ENCODE measurements at regions not wholly inside any gene's neighbourhood (a gene's known extent, or its start where the extent isn't known, plus 50 kb on each side); places are given as distances from the start of the nearest gene placed in this dataset.

DNA sequence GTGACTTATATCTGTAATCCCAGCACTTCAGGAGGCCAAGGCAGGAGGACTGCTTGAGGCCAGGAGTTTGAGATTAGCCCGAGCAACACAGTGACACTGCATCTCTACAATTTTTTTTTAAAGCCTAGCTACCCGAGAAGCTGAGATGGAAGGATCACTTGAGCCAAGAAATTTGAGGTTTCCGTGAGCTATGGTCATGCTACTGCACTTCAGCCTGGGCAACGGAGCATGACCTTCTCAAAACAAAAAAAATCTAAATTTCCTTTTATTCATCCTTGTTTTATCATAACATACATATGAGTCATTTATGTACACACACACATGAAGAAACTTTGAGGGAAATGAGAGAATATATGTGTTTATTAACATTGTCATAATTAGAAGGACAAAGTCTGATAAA, 277.5 kb upstream of the MAGI2 start:
- Histone ChIP-seq H3K36me3 (no peaks in the 10 kb centered on the region), H3K4me1 (no peaks in the 10 kb centered on the region), H3K4me3 (no peak overlapping the region), H3K27ac (no peak overlapping the region), H3K27me3 (no peaks in the 10 kb centered on the region), H3K9me3 (peaks cover 0 to 29% of the 10 kb centered on the region in 2 donors)
- TF ChIP-seq, protein P1, sequence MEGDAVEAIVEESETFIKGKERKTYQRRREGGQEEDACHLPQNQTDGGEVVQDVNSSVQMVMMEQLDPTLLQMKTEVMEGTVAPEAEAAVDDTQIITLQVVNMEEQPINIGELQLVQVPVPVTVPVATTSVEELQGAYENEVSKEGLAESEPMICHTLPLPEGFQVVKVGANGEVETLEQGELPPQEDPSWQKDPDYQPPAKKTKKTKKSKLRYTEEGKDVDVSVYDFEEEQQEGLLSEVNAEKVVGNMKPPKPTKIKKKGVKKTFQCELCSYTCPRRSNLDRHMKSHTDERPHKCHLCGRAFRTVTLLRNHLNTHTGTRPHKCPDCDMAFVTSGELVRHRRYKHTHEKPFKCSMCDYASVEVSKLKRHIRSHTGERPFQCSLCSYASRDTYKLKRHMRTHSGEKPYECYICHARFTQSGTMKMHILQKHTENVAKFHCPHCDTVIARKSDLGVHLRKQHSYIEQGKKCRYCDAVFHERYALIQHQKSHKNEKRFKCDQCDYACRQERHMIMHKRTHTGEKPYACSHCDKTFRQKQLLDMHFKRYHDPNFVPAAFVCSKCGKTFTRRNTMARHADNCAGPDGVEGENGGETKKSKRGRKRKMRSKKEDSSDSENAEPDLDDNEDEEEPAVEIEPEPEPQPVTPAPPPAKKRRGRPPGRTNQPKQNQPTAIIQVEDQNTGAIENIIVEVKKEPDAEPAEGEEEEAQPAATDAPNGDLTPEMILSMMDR (IDR thresholded peaks at IDR 0.05): no peak
- no peak for DNase-seq (ENCODE audit: low spot score)

DNA sequence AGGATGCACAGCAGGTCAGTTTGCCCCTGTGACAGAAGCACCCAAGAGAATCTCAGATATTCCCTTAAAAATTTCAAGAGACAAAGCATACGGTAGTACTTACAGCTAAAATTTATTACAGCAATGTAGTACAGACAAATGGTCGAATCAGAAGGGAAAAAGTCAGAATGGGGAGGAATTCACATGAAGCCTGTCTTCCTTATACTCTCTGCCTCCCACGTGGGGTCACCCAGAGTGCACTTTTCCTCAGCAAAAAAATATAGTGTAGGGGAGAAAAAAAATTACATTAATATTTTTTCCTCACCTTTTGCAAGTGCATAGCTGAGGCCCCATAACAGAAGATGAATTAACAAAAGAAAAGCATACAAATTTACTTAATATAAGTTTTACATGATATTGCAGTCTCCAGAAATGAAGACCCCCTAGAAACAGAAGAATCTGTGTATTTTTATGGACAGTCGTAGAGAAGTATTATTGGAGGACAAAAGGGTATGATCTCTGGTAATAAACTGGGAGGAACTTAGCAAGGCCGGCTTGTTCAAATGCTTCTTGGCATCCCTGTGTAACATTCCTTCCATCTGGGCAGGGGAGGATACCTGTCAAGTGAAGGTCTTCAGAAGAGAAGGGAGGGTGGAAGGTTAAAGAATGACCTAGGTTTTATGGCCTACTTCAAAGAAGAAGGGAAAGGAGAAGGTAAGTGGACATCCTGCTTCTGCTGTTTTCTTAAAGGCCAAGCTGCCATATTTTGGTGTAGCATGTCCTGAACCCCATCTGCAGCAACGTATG, 270.6 kb upstream of the MAGI2 start:
- TF ChIP-seq, protein P1 (IDR thresholded peaks at IDR 0.05): no peak
- H3K36me3 ChIP-seq: no peaks in the 10 kb centered on the region
- H3K4me1 ChIP-seq: no peaks in the 10 kb centered on the region
- no peak overlapping the region for H3K4me3 ChIP-seq
- no peak overlapping the region for H3K27ac ChIP-seq
- H3K27me3 ChIP-seq: no peaks in the 10 kb centered on the region
- no peak for DNase-seq (ENCODE audit: low spot score)
- H3K9me3 ChIP-seq: no peaks in the 10 kb centered on the region

DNA sequence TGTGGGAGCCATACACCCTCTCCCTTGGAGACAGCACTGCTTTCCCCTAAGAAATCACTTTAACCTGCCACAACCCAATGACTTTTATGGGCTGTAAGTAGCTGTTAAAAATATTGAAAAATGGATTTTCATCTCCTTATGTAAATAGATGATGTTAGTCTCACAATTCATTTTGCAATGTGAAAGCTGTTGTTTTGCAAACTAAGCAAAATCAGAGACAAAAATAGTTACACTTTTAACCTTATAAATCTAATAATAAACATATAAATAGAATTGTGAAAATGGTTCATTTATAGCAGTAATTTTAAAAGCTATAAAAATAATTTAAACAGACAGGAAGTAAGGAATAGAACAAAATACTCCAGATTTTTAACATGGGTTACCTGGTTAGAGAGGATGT, 268.8 kb upstream of the MAGI2 start:
- TF ChIP-seq, protein P1 (IDR thresholded peaks at IDR 0.05): no peak
- Histone ChIP-seq H3K4me1 (no peaks in the 10 kb centered on the region), H3K9me3 (no peaks in the 10 kb centered on the region), H3K4me3 (no peak overlapping the region), H3K27ac (no peak overlapping the region), H3K27me3 (no peaks in the 10 kb centered on the region), H3K36me3 (no peaks in the 10 kb centered on the region)
- DNase-seq (ENCODE audit: low spot score): no peak

- TF ChIP-seq, protein P1 (IDR thresholded peaks at IDR 0.05): no peak
- H3K27ac ChIP-seq: no peak overlapping the region
- H3K9me3 ChIP-seq: no peaks in the 10 kb centered on the region
- no peak overlapping the region for H3K4me3 ChIP-seq
- no peaks in the 10 kb centered on the region for H3K36me3 ChIP-seq
- no peak for DNase-seq (ENCODE audit: low spot score)
- no peaks in the 10 kb centered on the region for H3K4me1 ChIP-seq
- H3K27me3 ChIP-seq: no peaks in the 10 kb centered on the region
Measured at GRCh38 chr7:79719216-79719615, 265.7 kb upstream of the MAGI2 start.

- no peaks in the 10 kb centered on the region for H3K27me3 ChIP-seq
- TF ChIP-seq, protein P1 (IDR thresholded peaks at IDR 0.05): no peak
- no peaks in the 10 kb centered on the region for H3K4me1 ChIP-seq
Measured at GRCh38 chr7:79716329-79716728, 262.9 kb upstream of the MAGI2 start.

DNA sequence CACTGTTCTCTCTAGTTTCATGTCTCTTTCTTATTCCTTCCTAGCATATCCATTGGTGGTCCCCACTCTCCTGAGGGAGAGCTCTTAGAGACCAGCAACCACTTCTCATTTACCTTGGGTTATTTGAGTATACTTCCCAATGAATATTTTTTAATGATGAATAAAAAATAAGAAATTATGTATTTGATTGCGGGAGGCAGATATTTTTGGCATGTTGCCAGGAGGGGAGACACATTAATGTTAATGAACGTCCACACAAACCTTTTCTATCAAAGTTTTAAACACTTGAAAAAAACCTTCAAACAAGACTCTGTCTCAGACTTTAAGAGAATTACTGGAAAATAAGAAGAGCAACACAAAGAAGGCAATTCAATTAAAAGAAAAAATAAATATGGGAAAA, 260.6 kb upstream of the MAGI2 start:
- DNase-seq (ENCODE audit: low spot score): no peak
- H3K27ac ChIP-seq: no peak overlapping the region
- no peaks in the 10 kb centered on the region for H3K9me3 ChIP-seq
- no peaks in the 10 kb centered on the region for H3K27me3 ChIP-seq
- TF ChIP-seq, protein P1 (IDR thresholded peaks at IDR 0.05): no peak
- no peaks in the 10 kb centered on the region for H3K4me1 ChIP-seq
- no peak overlapping the region for H3K4me3 ChIP-seq
- no peaks in the 10 kb centered on the region for H3K36me3 ChIP-seq

More at GRCh38 chr7:79716329-79716728, 262.9 kb upstream of the MAGI2 start:
- DNase-seq (ENCODE audit: low spot score): no peak
- no peak overlapping the region for H3K27ac ChIP-seq
- no peaks in the 10 kb centered on the region for H3K36me3 ChIP-seq
- H3K9me3 ChIP-seq: no peaks in the 10 kb centered on the region
- no peak overlapping the region for H3K4me3 ChIP-seq
